ENCODE measurements at regions not wholly inside any gene's neighbourhood (a gene's known extent, or its start where the extent isn't known, plus 50 kb on each side); places are given as distances from the start of the nearest gene placed in this dataset.

DNA sequence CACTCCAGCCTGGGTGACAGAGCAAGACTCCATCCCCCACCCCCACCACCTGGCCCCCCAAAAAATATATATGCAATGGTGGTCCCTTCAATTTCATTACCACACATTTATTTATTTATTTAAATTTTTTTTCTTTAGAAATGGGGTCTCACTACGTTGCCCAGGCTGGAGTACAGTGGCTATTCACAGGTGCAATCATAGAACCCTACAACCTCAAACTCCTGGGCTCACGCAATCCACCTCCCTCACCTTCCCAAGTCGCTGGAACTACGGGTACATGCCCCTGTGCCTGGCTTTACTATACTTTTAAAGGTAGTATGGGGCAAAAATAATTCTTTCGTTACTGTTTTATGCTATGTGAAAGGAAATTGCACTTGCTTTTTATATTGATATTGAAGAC, 50.9 kb upstream of the EP300 start:
- TF ChIP-seq KAT2A (conservative IDR thresholded peaks at IDR 0.05; ENCODE audit: control insufficient read depth, low read depth, low read length) (no peak), BMI1 (IDR thresholded peaks at IDR 0.05; ENCODE audit: borderline replicate concordance) (no peak)
